ENCODE measurements at regions not wholly inside any gene's neighbourhood (a gene's known extent, or its start where the extent isn't known, plus 50 kb on each side); places are given as distances from the start of the nearest gene placed in this dataset.

- whole genome bisulfite sequencing (ENCODE audit: insufficient coverage) = no CpG with 5 or more reads among the region's 3 CpGs
- no peaks in the 10 kb centered on the region for H3K79me2 ChIP-seq (ENCODE audit: control insufficient read depth, insufficient read depth, low read length)
- H3K27me3 Mint-ChIP-seq = no peaks in the 10 kb centered on the region
- no peaks in the 10 kb centered on the region for H3K4me1 Mint-ChIP-seq
- no peaks in the 10 kb centered on the region for H4K20me1 ChIP-seq (ENCODE audit: control insufficient read depth, insufficient read depth, low read length, poor library complexity, severe bottlenecking)
- no peak overlapping the region for H3K9ac ChIP-seq (ENCODE audit: low read length)
- intact Hi-C loops (cut with micrococcal nuclease) = no loop called here
- no peak overlapping the region for H3K4me3 ChIP-seq (ENCODE audit: control extremely low read depth in 1 of 5, extremely low read depth in 1 of 5, insufficient read depth in 1 of 5, low read depth in 2 of 5, low read length in 4 of 5)
- H3K9me3 ChIP-seq (ENCODE audit: control extremely low read depth in 1 of 3, control insufficient read depth in 2 of 3, insufficient read depth in 1 of 3, low read length in 2 of 3) = no peaks in the 10 kb centered on the region
- ChIA-PET POLR2A (no interaction called here), CTCF (no interaction called here)
- no peak overlapping the region for H3K27ac Mint-ChIP-seq
- no peak overlapping the region for H3K27ac ChIP-seq (ENCODE audit: low read length in 2 of 2)
- ATAC-seq (ENCODE audit: low read depth) (no peak), DNase-seq (no peak)
- no peaks in the 10 kb centered on the region for H3K4me1 ChIP-seq (ENCODE audit: control insufficient read depth in 2 of 2, insufficient read depth in 2 of 2, low read length in 2 of 2)
- no peak overlapping the region for H2AFZ ChIP-seq (ENCODE audit: insufficient read depth, low read depth, low read length, poor library complexity, severe bottlenecking)
- H3K4me2 ChIP-seq (replicated peaks; ENCODE audit: low read depth, low read length, poor library complexity, severe bottlenecking) = no peak overlapping the region
- no peak for TF ChIP-seq EZH2 (IDR thresholded peaks at IDR 0.05; ENCODE audit: borderline replicate concordance, insufficient read depth, low read depth, low read length, poor library complexity, severe bottlenecking)
- TF ChIP-seq, protein P1, sequence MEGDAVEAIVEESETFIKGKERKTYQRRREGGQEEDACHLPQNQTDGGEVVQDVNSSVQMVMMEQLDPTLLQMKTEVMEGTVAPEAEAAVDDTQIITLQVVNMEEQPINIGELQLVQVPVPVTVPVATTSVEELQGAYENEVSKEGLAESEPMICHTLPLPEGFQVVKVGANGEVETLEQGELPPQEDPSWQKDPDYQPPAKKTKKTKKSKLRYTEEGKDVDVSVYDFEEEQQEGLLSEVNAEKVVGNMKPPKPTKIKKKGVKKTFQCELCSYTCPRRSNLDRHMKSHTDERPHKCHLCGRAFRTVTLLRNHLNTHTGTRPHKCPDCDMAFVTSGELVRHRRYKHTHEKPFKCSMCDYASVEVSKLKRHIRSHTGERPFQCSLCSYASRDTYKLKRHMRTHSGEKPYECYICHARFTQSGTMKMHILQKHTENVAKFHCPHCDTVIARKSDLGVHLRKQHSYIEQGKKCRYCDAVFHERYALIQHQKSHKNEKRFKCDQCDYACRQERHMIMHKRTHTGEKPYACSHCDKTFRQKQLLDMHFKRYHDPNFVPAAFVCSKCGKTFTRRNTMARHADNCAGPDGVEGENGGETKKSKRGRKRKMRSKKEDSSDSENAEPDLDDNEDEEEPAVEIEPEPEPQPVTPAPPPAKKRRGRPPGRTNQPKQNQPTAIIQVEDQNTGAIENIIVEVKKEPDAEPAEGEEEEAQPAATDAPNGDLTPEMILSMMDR (IDR thresholded peaks at IDR 0.05) = no peak
- no peaks in the 10 kb centered on the region for H3K9me3 Mint-ChIP-seq (ENCODE audit: insufficient read depth)
- H3K36me3 ChIP-seq (replicated peaks in 1 of 2; ENCODE audit: control extremely low read depth in 1 of 2, control insufficient read depth in 1 of 2, extremely low read depth in 1 of 2, insufficient read depth in 2 of 2, low read length in 1 of 2) = no peaks in the 10 kb centered on the region
- no peaks in the 10 kb centered on the region for H3K27me3 ChIP-seq (replicated peaks in 1 of 4; ENCODE audit: control extremely low read depth in 1 of 4, control insufficient read depth in 3 of 4, insufficient read depth in 4 of 4, low read length in 3 of 4)
- H3K4me3 Mint-ChIP-seq = no peak overlapping the region
Observed at GRCh38 chr21:28421716-28422524, 570.8 kb downstream of the LTN1 start.

DNA sequence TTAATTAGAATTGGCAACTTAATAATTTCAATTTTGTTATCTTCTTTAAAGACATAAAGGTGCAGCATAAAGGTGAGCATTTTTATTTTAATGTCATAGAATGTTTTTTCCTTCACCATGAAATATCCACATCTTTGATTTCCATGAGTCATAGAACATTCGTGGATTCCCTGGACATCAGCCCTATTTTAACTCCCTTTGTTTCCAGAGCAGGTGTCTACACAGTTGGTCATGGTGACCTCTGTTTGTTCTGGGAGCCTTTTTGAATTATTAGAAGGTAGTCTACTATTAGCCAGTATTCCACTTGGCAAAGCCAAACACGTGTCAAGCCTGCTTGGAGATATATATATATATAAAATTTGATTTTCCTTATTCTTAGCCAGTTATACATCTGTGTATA, 572.9 kb downstream of the LTN1 start:
- no peaks in the 10 kb centered on the region for H3K9me3 ChIP-seq (ENCODE audit: control extremely low read depth in 1 of 3, control insufficient read depth in 2 of 3, insufficient read depth in 1 of 3, low read length in 2 of 3)

More for the DNA sequence above, 572.9 kb downstream of the LTN1 start:
- no peaks in the 10 kb centered on the region for H3K9me3 Mint-ChIP-seq (ENCODE audit: insufficient read depth)
- CTCF ChIA-PET = no interaction called here
- no peaks in the 10 kb centered on the region for H3K27me3 ChIP-seq (replicated peaks in 1 of 4; ENCODE audit: control extremely low read depth in 1 of 4, control insufficient read depth in 3 of 4, insufficient read depth in 4 of 4, low read length in 3 of 4)
- DNase-seq (no peak), ATAC-seq (ENCODE audit: low read depth) (no peak)
- no peaks in the 10 kb centered on the region for H3K4me1 ChIP-seq (ENCODE audit: control insufficient read depth in 2 of 2, insufficient read depth in 2 of 2, low read length in 2 of 2)
- TF ChIP-seq EZH2 (IDR thresholded peaks at IDR 0.05; ENCODE audit: borderline replicate concordance, insufficient read depth, low read depth, low read length, poor library complexity, severe bottlenecking) = no peak
- TF ChIP-seq, protein P1 (IDR thresholded peaks at IDR 0.05) = no peak
- no peak overlapping the region for H3K4me3 ChIP-seq (ENCODE audit: control extremely low read depth in 1 of 5, extremely low read depth in 1 of 5, insufficient read depth in 1 of 5, low read depth in 2 of 5, low read length in 4 of 5)
- no peak overlapping the region for H3K4me3 Mint-ChIP-seq
- H3K27ac Mint-ChIP-seq = no peak overlapping the region
- no CpG with 5 or more reads among the region's 2 CpGs for WGBS (ENCODE audit: insufficient coverage)
- H3K4me2 ChIP-seq (replicated peaks; ENCODE audit: low read depth, low read length, poor library complexity, severe bottlenecking) = no peak overlapping the region
- POLR2A ChIA-PET = no interaction called here
- no peaks in the 10 kb centered on the region for H4K20me1 ChIP-seq (ENCODE audit: control insufficient read depth, insufficient read depth, low read length, poor library complexity, severe bottlenecking)
- H2AFZ ChIP-seq (ENCODE audit: insufficient read depth, low read depth, low read length, poor library complexity, severe bottlenecking) = no peak overlapping the region
- H3K9ac ChIP-seq (ENCODE audit: low read length) = no peak overlapping the region
- no peak overlapping the region for H3K27ac ChIP-seq (ENCODE audit: low read length in 2 of 2)
- H3K4me1 Mint-ChIP-seq = no peaks in the 10 kb centered on the region
- intact Hi-C loops (cut with micrococcal nuclease) = no loop called here
- no peaks in the 10 kb centered on the region for H3K27me3 Mint-ChIP-seq
- H3K36me3 ChIP-seq (replicated peaks in 1 of 2; ENCODE audit: control extremely low read depth in 1 of 2, control insufficient read depth in 1 of 2, extremely low read depth in 1 of 2, insufficient read depth in 2 of 2, low read length in 1 of 2) = no peaks in the 10 kb centered on the region
- no peaks in the 10 kb centered on the region for H3K79me2 ChIP-seq (ENCODE audit: control insufficient read depth, insufficient read depth, low read length)
